GM23338 (cell line): ENCODE measurements at regions not wholly inside any gene's neighbourhood (a gene's known extent, or its start where the extent isn't known, plus 50 kb on each side); places are given as distances from the start of the nearest gene placed in this dataset.

Experiments used
- CTCF ChIP-seq, 2 experiments: fragments of 200-600 bp in 1 of 2; sonication (generic) in 1 of 2; conservative IDR thresholded peaks; 2 replicates each; pipeline versions ENCODE4 v1.5.1 to v1.6.1; 2016 to 2017; ENCODE audit warnings: antibody characterized with exemption in 2 of 2, low read depth in 2 of 2, mild to moderate bottlenecking in 2 of 2, moderate library complexity in 1 of 2
- EZH2 ChIP-seq: fragments of 200-600 bp; sonication (generic); IDR thresholded peaks from one replicate; pipeline ENCODE4 v1.8.0; 2017; ENCODE audit warnings: antibody characterized with exemption, mild to moderate bottlenecking, low read depth; ENCODE audit not compliant: unreplicated experiment
- EZH2phosphoT487 ChIP-seq: fragments of 200-600 bp; sonication (generic); IDR thresholded peaks from one replicate; pipeline ENCODE4 v1.8.1; 2018; ENCODE audit warnings: antibody characterized with exemption; ENCODE audit not compliant: unreplicated experiment
- POLR2AphosphoS5 ChIP-seq: IDR thresholded peaks from 2 replicates; pipeline ENCODE4 v1.6.1; 2016; ENCODE audit warnings: antibody characterized with exemption, low read depth
- TF ChIP-seq, protein P1 (sequence below): IDR thresholded peaks from one replicate; pipeline ENCODE4 v1.6.1; 2018; ENCODE audit warnings: antibody characterized with exemption; ENCODE audit not compliant: unreplicated experiment

DNA sequence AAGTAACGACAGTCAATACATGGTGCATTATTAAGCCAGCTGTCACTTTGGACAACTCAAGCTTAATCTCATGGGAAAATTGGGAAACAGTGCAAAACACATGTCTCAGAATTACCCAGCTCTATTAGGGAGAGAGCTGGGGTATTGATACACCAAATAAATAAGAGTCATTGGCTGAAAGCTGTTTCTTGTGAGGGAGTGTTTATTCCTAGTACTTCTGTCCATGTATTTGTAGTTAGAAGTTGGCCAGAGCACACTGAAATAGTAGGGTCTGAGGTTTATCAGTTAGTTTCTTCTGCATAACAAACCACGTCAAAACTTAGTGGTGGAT is 192.0 kb upstream of the RALGAPA2 start:
- no peak for TF ChIP-seq EZH2
- TF ChIP-seq POLR2AphosphoS5: no peak
- TF ChIP-seq CTCF (conservative IDR thresholded peaks at IDR 0.05; ENCODE audit: low read depth in 2 of 2): no peak
- TF ChIP-seq EZH2phosphoT487: no peak
- TF ChIP-seq, protein P1, sequence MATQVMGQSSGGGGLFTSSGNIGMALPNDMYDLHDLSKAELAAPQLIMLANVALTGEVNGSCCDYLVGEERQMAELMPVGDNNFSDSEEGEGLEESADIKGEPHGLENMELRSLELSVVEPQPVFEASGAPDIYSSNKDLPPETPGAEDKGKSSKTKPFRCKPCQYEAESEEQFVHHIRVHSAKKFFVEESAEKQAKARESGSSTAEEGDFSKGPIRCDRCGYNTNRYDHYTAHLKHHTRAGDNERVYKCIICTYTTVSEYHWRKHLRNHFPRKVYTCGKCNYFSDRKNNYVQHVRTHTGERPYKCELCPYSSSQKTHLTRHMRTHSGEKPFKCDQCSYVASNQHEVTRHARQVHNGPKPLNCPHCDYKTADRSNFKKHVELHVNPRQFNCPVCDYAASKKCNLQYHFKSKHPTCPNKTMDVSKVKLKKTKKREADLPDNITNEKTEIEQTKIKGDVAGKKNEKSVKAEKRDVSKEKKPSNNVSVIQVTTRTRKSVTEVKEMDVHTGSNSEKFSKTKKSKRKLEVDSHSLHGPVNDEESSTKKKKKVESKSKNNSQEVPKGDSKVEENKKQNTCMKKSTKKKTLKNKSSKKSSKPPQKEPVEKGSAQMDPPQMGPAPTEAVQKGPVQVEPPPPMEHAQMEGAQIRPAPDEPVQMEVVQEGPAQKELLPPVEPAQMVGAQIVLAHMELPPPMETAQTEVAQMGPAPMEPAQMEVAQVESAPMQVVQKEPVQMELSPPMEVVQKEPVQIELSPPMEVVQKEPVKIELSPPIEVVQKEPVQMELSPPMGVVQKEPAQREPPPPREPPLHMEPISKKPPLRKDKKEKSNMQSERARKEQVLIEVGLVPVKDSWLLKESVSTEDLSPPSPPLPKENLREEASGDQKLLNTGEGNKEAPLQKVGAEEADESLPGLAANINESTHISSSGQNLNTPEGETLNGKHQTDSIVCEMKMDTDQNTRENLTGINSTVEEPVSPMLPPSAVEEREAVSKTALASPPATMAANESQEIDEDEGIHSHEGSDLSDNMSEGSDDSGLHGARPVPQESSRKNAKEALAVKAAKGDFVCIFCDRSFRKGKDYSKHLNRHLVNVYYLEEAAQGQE: no peak
